HG03460 (cell line): ENCODE measurements at regions not wholly inside any gene's neighbourhood (a gene's known extent, or its start where the extent isn't known, plus 50 kb on each side); places are given as distances from the start of the nearest gene placed in this dataset.
"Not testable (repeated sequence)": the region's sequence is repeated elsewhere in the genome, so short reads cannot be mapped to it uniquely, and the experiment has no call there.

ENCODE experiments used
- ATAC-seq: cut with Tn5 transposase; IDR thresholded peaks from one replicate; pipeline ENCODE4 v1.9.1; 2021; ENCODE audit not compliant: unreplicated experiment

DNA sequence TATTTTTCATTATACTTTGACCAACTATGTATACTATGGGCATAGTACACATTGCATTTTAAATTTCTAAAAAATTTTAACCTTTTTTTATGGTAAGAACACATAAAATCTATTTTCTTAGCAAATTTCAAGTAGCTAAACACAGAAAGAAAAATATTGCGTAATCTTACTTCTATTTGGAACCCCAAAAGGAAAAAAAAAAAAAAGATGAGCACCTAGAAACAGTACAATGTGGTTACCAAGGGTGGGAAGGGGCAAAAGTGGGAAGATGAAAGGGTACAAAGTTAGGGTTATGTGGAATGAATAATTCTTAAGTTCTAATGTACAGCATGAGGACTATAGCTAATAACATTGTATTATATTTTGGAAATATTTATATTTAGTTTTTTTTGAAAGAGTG is 205.0 kb upstream of the EPHA4 start:
- no peak for ATAC-seq

DNA sequence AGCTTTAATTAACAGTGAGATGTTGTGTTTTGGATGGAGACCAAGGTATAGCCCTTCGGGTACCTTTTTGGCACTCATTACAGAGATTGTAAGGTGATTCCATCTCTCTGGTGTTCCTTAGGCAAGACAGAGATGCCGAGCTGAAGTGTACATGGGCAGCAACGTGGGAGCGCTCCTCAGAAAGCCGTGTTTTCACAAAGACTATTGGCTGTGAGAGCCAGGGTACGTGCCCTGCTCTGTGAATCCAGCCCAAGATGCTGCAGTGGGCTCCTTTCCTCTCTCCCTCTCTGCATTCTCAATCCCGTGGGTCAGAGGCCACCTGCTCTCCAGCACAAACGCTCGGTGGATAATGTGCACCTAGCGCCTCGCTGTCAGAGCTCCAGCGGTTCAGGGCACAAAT is 203.0 kb upstream of the EPHA4 start:
- no peak for ATAC-seq

DNA sequence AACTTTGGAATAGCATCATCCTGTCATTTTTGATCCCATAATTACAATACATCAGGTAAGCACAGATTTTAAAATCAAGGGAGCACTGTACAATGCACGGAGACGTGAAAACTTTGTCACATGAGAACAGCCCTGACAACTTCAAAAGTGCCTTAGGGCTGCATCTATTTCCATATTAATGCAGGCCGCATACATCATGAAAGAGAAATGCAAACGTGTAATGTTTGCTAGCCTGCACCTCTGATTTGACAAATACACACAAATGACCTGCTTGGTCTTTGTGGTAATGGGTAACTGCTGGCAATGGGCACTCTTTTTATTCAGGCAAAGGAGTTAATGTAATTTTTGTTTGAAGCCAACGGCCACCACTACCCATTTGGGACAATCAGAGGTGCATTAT is 202.0 kb upstream of the EPHA4 start:
- ATAC-seq = no peak

DNA sequence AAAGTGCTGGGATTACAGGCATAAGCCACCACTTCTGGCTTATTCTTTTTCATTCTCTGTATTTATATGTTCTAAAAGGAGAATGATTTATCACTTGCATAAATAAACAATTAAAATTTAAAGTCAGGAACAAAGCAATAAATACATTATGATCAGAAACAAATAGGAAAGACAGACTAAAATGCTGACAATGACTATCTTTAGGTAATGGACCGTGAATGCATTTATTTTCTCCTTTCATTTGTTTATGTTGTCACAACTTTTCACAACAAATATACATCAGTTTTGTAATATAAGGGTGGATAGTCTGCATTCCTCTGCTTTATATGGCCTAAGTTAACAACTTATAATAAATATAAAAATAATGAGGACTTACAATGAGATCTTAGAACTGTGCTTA is 199.2 kb upstream of the EPHA4 start:
- ATAC-seq = no peak

GRCh38 chr2:221767106-221768012 is 195.3 kb upstream of the EPHA4 start:
- no peak for ATAC-seq

DNA sequence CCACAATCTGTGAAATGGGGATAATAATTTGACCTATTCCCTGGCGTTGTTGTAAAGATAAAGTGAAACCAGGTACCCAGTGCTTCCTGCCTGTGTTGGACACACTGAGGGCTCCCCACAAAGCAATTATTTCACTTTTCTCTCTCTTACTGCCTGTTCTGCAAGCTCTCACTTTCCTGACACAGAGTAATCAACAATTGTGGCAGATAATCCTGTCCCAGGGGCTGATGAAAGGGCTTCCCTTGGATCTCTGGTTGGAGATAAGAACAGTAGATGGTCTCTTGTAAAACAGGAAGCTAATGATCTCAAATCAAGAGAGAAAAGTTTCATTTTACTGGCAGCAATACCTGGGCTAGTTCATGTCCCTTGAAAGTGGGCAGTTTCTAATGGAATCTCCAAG is 190.4 kb upstream of the EPHA4 start:
- ATAC-seq = no peak

GRCh38 chr2:221761260-221761659 is 189.2 kb upstream of the EPHA4 start:
- ATAC-seq = no peak

DNA sequence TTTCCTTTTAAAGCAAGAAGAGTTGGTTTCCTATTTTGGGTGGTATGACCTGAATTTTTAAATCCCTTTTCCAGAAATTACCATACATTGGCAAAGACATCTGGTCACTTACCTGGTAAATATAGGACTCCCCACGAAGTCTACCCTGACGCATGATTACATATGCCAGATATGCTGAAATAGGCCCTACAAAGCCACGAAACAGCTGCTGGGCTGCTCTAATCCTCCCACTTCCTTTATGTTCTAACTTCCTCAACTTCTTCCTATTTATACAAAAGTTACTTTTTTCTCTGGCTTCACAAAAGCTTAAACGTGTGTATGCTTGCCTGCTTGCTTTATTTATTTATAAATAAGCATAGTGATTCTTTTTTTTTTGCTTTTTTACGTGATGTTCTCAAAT is 186.0 kb upstream of the EPHA4 start:
- ATAC-seq = no peak

DNA sequence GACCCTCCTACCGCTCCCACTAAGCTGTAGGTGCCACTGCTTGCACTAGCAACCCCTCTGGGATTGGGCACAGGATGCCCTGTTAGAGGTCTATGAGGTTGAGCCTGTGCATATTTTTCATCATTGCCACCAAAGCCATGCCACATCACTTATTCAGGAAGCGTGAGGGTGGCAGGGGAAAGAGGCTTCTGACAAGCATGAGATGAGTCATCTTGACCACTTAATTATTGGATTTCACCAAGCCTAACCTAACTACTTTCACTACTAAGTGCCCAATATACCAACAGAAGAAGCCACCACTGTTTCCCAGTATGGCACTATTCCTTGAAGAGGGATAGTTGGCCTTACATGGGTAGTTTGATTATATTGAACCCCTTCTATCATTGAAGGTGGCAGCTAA is 181.3 kb upstream of the EPHA4 start:
- ATAC-seq = no peak

DNA sequence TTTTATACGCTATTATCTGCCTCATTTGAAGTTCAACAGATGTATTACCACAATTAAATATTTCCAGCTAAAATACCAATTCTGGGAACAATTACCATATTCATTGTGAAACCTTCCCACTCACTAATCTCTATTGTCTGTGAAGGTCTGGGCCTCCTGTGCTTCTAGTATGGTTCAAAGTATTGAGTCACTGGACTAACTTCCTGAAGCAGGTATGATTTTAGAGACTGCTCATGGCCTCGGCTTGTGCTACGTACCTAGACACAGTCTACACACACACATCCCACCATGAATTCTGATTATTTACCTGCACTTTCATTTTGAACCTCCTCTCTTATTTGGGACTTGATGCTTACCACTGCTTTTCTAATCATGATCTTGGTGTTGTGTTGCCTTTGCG is 180.7 kb upstream of the EPHA4 start:
- ATAC-seq = no peak

- ATAC-seq = no peak
These were observed 178.2 kb upstream of the EPHA4 start for GRCh38 chr2:221750316-221750715.

- ATAC-seq = peak; percentile 80
These were observed 175.3 kb upstream of the EPHA4 start for GRCh38 chr2:221747289-221747972.

- ATAC-seq = no peak
These were observed 169.6 kb upstream of the EPHA4 start for GRCh38 chr2:221741496-221742211.

DNA sequence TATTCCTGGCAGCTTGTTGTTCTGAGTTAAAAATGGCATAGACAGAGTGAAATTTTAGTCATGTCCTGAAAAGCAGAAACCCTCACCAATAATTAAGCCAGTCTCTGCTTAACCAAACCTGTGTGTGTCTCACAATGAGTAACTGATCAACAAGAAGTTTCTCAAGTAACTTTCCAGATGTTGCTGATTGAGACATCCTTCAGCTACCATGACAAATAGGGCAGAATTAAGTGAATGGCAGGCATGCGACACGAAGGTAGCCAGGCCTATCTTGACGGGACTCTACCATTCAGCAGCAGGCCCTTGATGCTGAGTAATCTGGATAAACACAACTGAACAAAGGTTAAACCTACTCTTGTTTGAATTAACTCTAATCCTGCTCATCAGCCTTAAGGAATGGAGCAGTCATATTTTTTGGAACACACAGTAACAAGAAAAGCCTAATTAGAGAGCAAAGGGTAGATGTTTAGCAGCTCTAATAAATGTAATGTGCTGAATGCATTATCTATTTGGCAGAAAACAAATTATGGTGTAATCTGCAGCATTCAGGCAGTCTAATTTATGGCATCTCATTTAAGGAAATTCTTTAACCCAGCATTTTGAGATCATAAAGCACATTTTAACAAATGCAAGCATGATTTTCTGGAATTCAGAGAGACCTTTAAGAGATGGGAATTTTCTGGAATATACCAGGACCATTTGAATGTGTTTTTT is 159.5 kb upstream of the EPHA4 start:
- peak; percentile 96 for ATAC-seq

DNA sequence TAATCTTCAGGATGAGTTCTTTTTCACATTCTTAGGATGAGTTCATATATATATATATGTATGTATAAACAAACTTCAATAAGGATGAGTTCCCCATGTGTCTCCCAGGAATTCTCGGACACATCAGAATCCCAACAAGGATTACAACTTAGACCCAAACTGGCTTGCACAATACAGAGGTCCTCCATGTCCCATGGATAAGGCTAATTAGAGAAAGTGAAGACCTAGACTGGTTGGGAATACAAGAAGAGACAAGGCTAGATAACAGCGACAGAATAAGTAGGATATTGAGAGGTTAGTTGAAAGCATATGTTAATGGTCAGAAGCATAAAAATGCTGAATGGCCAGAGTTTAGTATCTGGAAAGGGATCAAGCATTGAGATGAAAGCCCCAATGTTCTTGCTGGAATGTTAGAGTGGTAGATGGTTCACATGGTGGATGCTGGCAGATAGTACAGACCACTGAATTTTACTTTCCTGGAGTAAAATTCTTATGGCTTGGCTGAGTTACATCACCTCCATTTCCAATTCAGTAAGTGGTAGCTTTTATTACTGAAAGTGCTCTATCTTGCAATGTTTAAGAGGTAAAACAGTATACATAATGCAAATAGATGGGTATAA is 154.9 kb upstream of the EPHA4 start:
- ATAC-seq = no peak

- no peak for ATAC-seq
These were observed 152.6 kb upstream of the EPHA4 start for GRCh38 chr2:221724631-221725203.

DNA sequence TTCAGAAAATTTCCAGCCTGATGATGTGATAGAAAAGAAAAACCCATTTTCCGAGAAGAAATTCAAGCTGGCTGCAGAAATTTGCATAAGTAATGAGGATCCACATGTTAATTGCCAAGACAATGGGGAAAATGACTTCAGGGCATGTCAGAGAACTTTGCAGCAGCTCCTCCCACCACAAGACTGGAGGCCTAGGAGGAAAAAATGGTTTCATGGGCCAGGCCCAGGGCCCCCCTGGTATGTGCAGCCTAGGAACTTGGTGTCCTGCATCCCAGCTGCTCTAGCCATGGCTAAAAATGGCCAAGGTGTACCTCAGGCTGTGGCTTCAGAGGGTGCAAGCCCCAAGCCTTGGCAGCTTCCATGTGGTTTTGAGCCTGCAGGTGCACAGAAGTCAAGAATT is 152.0 kb upstream of the EPHA4 start:
- not testable (repeated sequence) for ATAC-seq

- ATAC-seq = no peak
These were observed 144.6 kb upstream of the EPHA4 start for GRCh38 chr2:221716426-221717303.

GRCh38 chr2:221715523-221716247 is 143.6 kb upstream of the EPHA4 start:
- no peak for ATAC-seq
